Activated T-helper 17 cell treated with anti-CD3 and anti-CD28 coated beads, Interleukin-2, amount 50 U/mL, for 72 hours (primary cell): ENCODE measurements at regions not wholly inside any gene's neighbourhood (a gene's known extent, or its start where the extent isn't known, plus 50 kb on each side); places are given as distances from the start of the nearest gene placed in this dataset.

Experiments
- ATAC-seq: fragments of 150-1000 bp; cut with Tn5 transposase; replicated peaks from 2 replicates; pipeline ENCODE4 v1.10.0; 2021; ENCODE audit warnings: mild to moderate bottlenecking, moderate library complexity
- H3K27ac Mint-ChIP-seq: one replicate; pipeline ENCODE4 v1.8.0; 2022; ENCODE audit warnings: mixed read lengths
- H3K27me3 Mint-ChIP-seq: one replicate; pipeline ENCODE4 v1.8.0; 2022; ENCODE audit warnings: mixed read lengths
- H3K36me3 Mint-ChIP-seq: one replicate; pipeline ENCODE4 v1.8.0; 2022; ENCODE audit warnings: low read depth, mild to moderate bottlenecking, mixed read lengths
- H3K4me1 Mint-ChIP-seq: one replicate; pipeline ENCODE4 v1.8.0; 2022; ENCODE audit warnings: mixed read lengths
- H3K4me3 Mint-ChIP-seq: one replicate; pipeline ENCODE4 v1.8.0; 2022; ENCODE audit warnings: mild to moderate bottlenecking, mixed read lengths
- H3K9me3 Mint-ChIP-seq: one replicate; pipeline ENCODE4 v1.8.0; 2022; ENCODE audit warnings: mixed read lengths

GRCh38 chr1:82724246-82724645 lies 923.5 kb downstream of the ADGRL2 start:
- no peak for ATAC-seq
- no peak overlapping the region for H3K27ac Mint-ChIP-seq
- H3K4me3 Mint-ChIP-seq = no peak overlapping the region
- H3K4me1 Mint-ChIP-seq = no peaks in the 10 kb centered on the region
- H3K27me3 Mint-ChIP-seq = no peaks in the 10 kb centered on the region
- H3K36me3 Mint-ChIP-seq = no peaks in the 10 kb centered on the region
- H3K9me3 Mint-ChIP-seq = no peaks in the 10 kb centered on the region

- Mint-ChIP-seq H3K9me3 (no peaks in the 10 kb centered on the region), H3K4me1 (no peaks in the 10 kb centered on the region), H3K27me3 (no peaks in the 10 kb centered on the region), H3K36me3 (no peaks in the 10 kb centered on the region), H3K4me3 (no peak overlapping the region), H3K27ac (no peak overlapping the region)
- no peak for ATAC-seq
Observed at GRCh38 chr1:82722608-82723007, 921.9 kb downstream of the ADGRL2 start.

- no peak for ATAC-seq
- Mint-ChIP-seq H3K36me3 (no peaks in the 10 kb centered on the region), H3K27me3 (no peaks in the 10 kb centered on the region), H3K27ac (no peak overlapping the region), H3K4me1 (no peaks in the 10 kb centered on the region), H3K4me3 (no peak overlapping the region), H3K9me3 (no peaks in the 10 kb centered on the region)
Observed at GRCh38 chr1:82721702-82722101, 921.0 kb downstream of the ADGRL2 start.

GRCh38 chr1:82718719-82719419 lies 918.1 kb downstream of the ADGRL2 start:
- Mint-ChIP-seq H3K4me3 (no peak overlapping the region), H3K27ac (no peak overlapping the region), H3K9me3 (peaks cover 3% of the 10 kb centered on the region), H3K27me3 (peaks cover 3% of the 10 kb centered on the region), H3K36me3 (no peaks in the 10 kb centered on the region), H3K4me1 (no peaks in the 10 kb centered on the region)
- ATAC-seq = no peak

GRCh38 chr1:82710091-82710490 lies 909.4 kb downstream of the ADGRL2 start:
- H3K27me3 Mint-ChIP-seq = no peaks in the 10 kb centered on the region
- H3K9me3 Mint-ChIP-seq = no peaks in the 10 kb centered on the region
- H3K36me3 Mint-ChIP-seq = no peaks in the 10 kb centered on the region
- H3K4me1 Mint-ChIP-seq = no peaks in the 10 kb centered on the region
- H3K4me3 Mint-ChIP-seq = no peak overlapping the region
- no peak overlapping the region for H3K27ac Mint-ChIP-seq
- no peak for ATAC-seq

- H3K27me3 Mint-ChIP-seq = no peaks in the 10 kb centered on the region
Observed at GRCh38 chr1:82707681-82708080, 906.9 kb downstream of the ADGRL2 start.

GRCh38 chr1:82706741-82707140 lies 906.0 kb downstream of the ADGRL2 start:
- H3K27ac Mint-ChIP-seq = no peak overlapping the region
- no peaks in the 10 kb centered on the region for H3K36me3 Mint-ChIP-seq
- H3K9me3 Mint-ChIP-seq = no peaks in the 10 kb centered on the region
- no peaks in the 10 kb centered on the region for H3K4me1 Mint-ChIP-seq
- no peak overlapping the region for H3K4me3 Mint-ChIP-seq
- ATAC-seq = no peak
- H3K27me3 Mint-ChIP-seq = no peaks in the 10 kb centered on the region

More at GRCh38 chr1:82707681-82708080, 906.9 kb downstream of the ADGRL2 start:
- no peak for ATAC-seq
- Mint-ChIP-seq H3K4me1 (no peaks in the 10 kb centered on the region), H3K27ac (no peak overlapping the region), H3K36me3 (no peaks in the 10 kb centered on the region), H3K9me3 (no peaks in the 10 kb centered on the region), H3K4me3 (no peak overlapping the region)

GRCh38 chr1:82704966-82705365 lies 904.2 kb downstream of the ADGRL2 start:
- Mint-ChIP-seq H3K9me3 (no peaks in the 10 kb centered on the region), H3K4me3 (no peak overlapping the region), H3K27ac (no peak overlapping the region), H3K36me3 (no peaks in the 10 kb centered on the region), H3K27me3 (no peaks in the 10 kb centered on the region), H3K4me1 (no peaks in the 10 kb centered on the region)
- ATAC-seq = no peak

GRCh38 chr1:82704393-82704792 lies 903.7 kb downstream of the ADGRL2 start:
- ATAC-seq = no peak
- no peak overlapping the region for H3K4me3 Mint-ChIP-seq
- no peaks in the 10 kb centered on the region for H3K4me1 Mint-ChIP-seq
- no peaks in the 10 kb centered on the region for H3K27me3 Mint-ChIP-seq
- no peaks in the 10 kb centered on the region for H3K9me3 Mint-ChIP-seq
- H3K36me3 Mint-ChIP-seq = no peaks in the 10 kb centered on the region
- H3K27ac Mint-ChIP-seq = no peak overlapping the region

GRCh38 chr1:82703951-82704350 lies 903.2 kb downstream of the ADGRL2 start:
- Mint-ChIP-seq H3K27ac (no peak overlapping the region), H3K27me3 (no peaks in the 10 kb centered on the region), H3K4me1 (no peaks in the 10 kb centered on the region), H3K36me3 (no peaks in the 10 kb centered on the region), H3K4me3 (no peak overlapping the region), H3K9me3 (no peaks in the 10 kb centered on the region)
- no peak for ATAC-seq

- Mint-ChIP-seq H3K27ac (no peak overlapping the region), H3K36me3 (no peaks in the 10 kb centered on the region), H3K9me3 (no peaks in the 10 kb centered on the region), H3K4me3 (no peak overlapping the region), H3K27me3 (no peaks in the 10 kb centered on the region), H3K4me1 (no peaks in the 10 kb centered on the region)
- no peak for ATAC-seq
Observed at GRCh38 chr1:82700476-82700875, 899.7 kb downstream of the ADGRL2 start.

- H3K36me3 Mint-ChIP-seq = no peaks in the 10 kb centered on the region
- H3K27me3 Mint-ChIP-seq = no peaks in the 10 kb centered on the region
- H3K4me1 Mint-ChIP-seq = no peaks in the 10 kb centered on the region
- ATAC-seq = no peak
- H3K4me3 Mint-ChIP-seq = no peak overlapping the region
- H3K9me3 Mint-ChIP-seq = peaks cover 5% of the 10 kb centered on the region
- no peak overlapping the region for H3K27ac Mint-ChIP-seq
Observed at GRCh38 chr1:82697965-82698364, 897.2 kb downstream of the ADGRL2 start.

GRCh38 chr1:82695443-82695842 lies 894.7 kb downstream of the ADGRL2 start:
- H3K9me3 Mint-ChIP-seq = peaks cover 5% of the 10 kb centered on the region
- H3K36me3 Mint-ChIP-seq = no peaks in the 10 kb centered on the region
- no peaks in the 10 kb centered on the region for H3K27me3 Mint-ChIP-seq
- H3K27ac Mint-ChIP-seq = no peak overlapping the region
- H3K4me3 Mint-ChIP-seq = no peak overlapping the region
- ATAC-seq = no peak
- H3K4me1 Mint-ChIP-seq = no peaks in the 10 kb centered on the region

- Mint-ChIP-seq H3K27ac (no peak overlapping the region), H3K9me3 (peaks cover 15% of the 10 kb centered on the region), H3K27me3 (no peaks in the 10 kb centered on the region), H3K4me3 (no peak overlapping the region), H3K36me3 (no peaks in the 10 kb centered on the region), H3K4me1 (no peaks in the 10 kb centered on the region)
- ATAC-seq = no peak
Observed at GRCh38 chr1:82690411-82690810, 889.7 kb downstream of the ADGRL2 start.

- Mint-ChIP-seq H3K4me1 (no peaks in the 10 kb centered on the region), H3K9me3 (peaks cover 10% of the 10 kb centered on the region), H3K27ac (no peak overlapping the region), H3K4me3 (no peak overlapping the region), H3K36me3 (no peaks in the 10 kb centered on the region), H3K27me3 (no peaks in the 10 kb centered on the region)
- ATAC-seq = no peak
Observed at GRCh38 chr1:82689217-82689616, 888.5 kb downstream of the ADGRL2 start.

GRCh38 chr1:82686774-82687173 lies 886.0 kb downstream of the ADGRL2 start:
- H3K36me3 Mint-ChIP-seq = no peaks in the 10 kb centered on the region
- no peaks in the 10 kb centered on the region for H3K27me3 Mint-ChIP-seq
- H3K9me3 Mint-ChIP-seq = peaks cover 13% of the 10 kb centered on the region
- H3K27ac Mint-ChIP-seq = no peak overlapping the region
- no peak for ATAC-seq
- no peak overlapping the region for H3K4me3 Mint-ChIP-seq
- H3K4me1 Mint-ChIP-seq = no peaks in the 10 kb centered on the region
